K562 (cell line): ENCODE measurements at regions not wholly inside any gene's neighbourhood (a gene's known extent, or its start where the extent isn't known, plus 50 kb on each side); places are given as distances from the start of the nearest gene placed in this dataset.
A peak's percentile ranks its signal among the peaks of the same experiment; 100 is the strongest.

Experiments
- CBX3 ChIP-seq, 2 experiments: IDR thresholded peaks; 1 replicate in 1 of 2; 2 replicates in 1 of 2; pipeline ENCODE4 v1.6.1; 2012; ENCODE audit warnings: inconsistent platforms in 2 of 2, low read length in 2 of 2, borderline replicate concordance in 1 of 2, control low read depth in 1 of 2
- CREB3 ChIP-seq: fragments of 450-650 bp; conservative IDR thresholded peaks from 2 replicates; pipeline ENCODE4 v1.6.1; 2016; ENCODE audit warnings: missing genetic modification characterization, low read depth, mild to moderate bottlenecking, missing compliant biosample characterization, moderate library complexity
- CREM ChIP-seq: IDR thresholded peaks from 2 replicates; pipeline ENCODE4 v1.6.1; 2014; ENCODE audit warnings: antibody characterized with exemption, low read depth
- CTCF ChIP-seq, 3 experiments: IDR thresholded peaks in 2 of 3; conservative IDR thresholded peaks in 1 of 3; 2 replicates each; pipeline ENCODE4 v1.5.1; 2011 to 2012; ENCODE audit warnings: low read length in 3 of 3, mild to moderate bottlenecking in 3 of 3, control low read depth in 2 of 3, improper control_type of control experiment in 1 of 3, inconsistent platforms in 1 of 3, low read depth in 1 of 3, mixed read lengths in 1 of 3, moderate library complexity in 1 of 3; ENCODE audit not compliant: insufficient read depth in 2 of 3
- CUX1 ChIP-seq: fragments of 200-800 bp; sonication (Bioruptor generic); IDR thresholded peaks from 2 replicates; pipeline ENCODE4 v1.6.1; 2016; ENCODE audit warnings: missing genetic modification characterization, missing compliant biosample characterization
- DIDO1 ChIP-seq: fragments of 450-650 bp; IDR thresholded peaks from 2 replicates; pipeline ENCODE4 v1.6.1; 2016; ENCODE audit warnings: low read depth, missing biosample characterization, missing genetic modification characterization
- EZH2 ChIP-seq: IDR thresholded peaks from 2 replicates; pipeline ENCODE4 v1.6.1; 2012; ENCODE audit warnings: low read depth, mild to moderate bottlenecking, inconsistent platforms, low read length, borderline replicate concordance
- GATAD2A ChIP-seq: fragments of 450-650 bp; IDR thresholded peaks from 2 replicates; pipeline ENCODE4 v1.6.1; 2017
- HEY1 ChIP-seq: fragments of 250-450 bp; sonication (Bioruptor Pico); IDR thresholded peaks from 2 replicates; pipeline ENCODE4 v1.5.0; 2020; ENCODE audit warnings: mild to moderate bottlenecking, moderate library complexity, borderline replicate concordance
- ID3 ChIP-seq, 2 experiments: fragments of 250-450 bp in 1 of 2; fragments of 450-650 bp in 1 of 2; sonication (Bioruptor Pico) in 1 of 2; IDR thresholded peaks; 2 replicates each; pipeline versions ENCODE4 v1.6.1 to v1.8.0; 2016 to 2021; ENCODE audit warnings: mild to moderate bottlenecking in 2 of 2, moderate library complexity in 2 of 2, missing compliant biosample characterization in 1 of 2, missing genetic modification characterization in 1 of 2
- KLF16 ChIP-seq: IDR thresholded peaks from 2 replicates; pipeline ENCODE4 v1.6.1; 2016; ENCODE audit warnings: antibody characterized with exemption
- NCOR1 ChIP-seq: fragments of 450-650 bp; IDR thresholded peaks from 2 replicates; pipeline ENCODE4 v1.6.1; 2016; ENCODE audit warnings: mild to moderate bottlenecking, moderate library complexity
- PURB ChIP-seq: sonication (generic); formaldehyde crosslinking; IDR thresholded peaks from 2 replicates; pipeline ENCODE4 v1.9.0; 2021; ENCODE audit warnings: low read depth, mild to moderate bottlenecking, missing genetic modification reagents
- SRF ChIP-seq, 2 experiments: fragments of 250-450, 450-650 bp in 1 of 2; sonication (Bioruptor Pico) in 1 of 2; sonication (generic) in 1 of 2; formaldehyde crosslinking; IDR thresholded peaks; 2 replicates each; pipeline versions ENCODE4 v1.5.0 to v1.5.1; 2020 to 2022; ENCODE audit warnings: mild to moderate bottlenecking in 1 of 2, missing genetic modification reagents in 1 of 2
- STAG1 ChIP-seq: sonication (generic); formaldehyde crosslinking; IDR thresholded peaks from 2 replicates; pipeline ENCODE4 v1.5.0; 2020; ENCODE audit warnings: missing genetic modification reagents, borderline replicate concordance
- USF1 ChIP-seq: sonication (generic); formaldehyde crosslinking; IDR thresholded peaks from 2 replicates; pipeline ENCODE4 v1.9.0; 2022; ENCODE audit warnings: mild to moderate bottlenecking, missing genetic modification reagents
- ZFP36 ChIP-seq: fragments of 150-350 bp; IDR thresholded peaks from 2 replicates; pipeline ENCODE4 v1.6.1; 2018; ENCODE audit warnings: low read length, low read depth; ENCODE audit not compliant: partially characterized antibody
- ZNF146 ChIP-seq: IDR thresholded peaks from one replicate; pipeline ENCODE4 v1.6.1; 2018; ENCODE audit warnings: missing compliant biosample characterization; ENCODE audit not compliant: unreplicated experiment
- ZNF41 ChIP-seq: fragments of 250-450 bp; sonication (Bioruptor Pico); conservative IDR thresholded peaks from 2 replicates; pipeline ENCODE4 v1.4.0; 2020; ENCODE audit warnings: mild to moderate bottlenecking

- TF ChIP-seq CUX1: no peak
- no peak for TF ChIP-seq SRF (CRISPR knock-in tag; IDR thresholded peaks at IDR 0.05)
- TF ChIP-seq CTCF (IDR thresholded peaks at IDR 0.05 in 2 of 3, conservative IDR thresholded peaks at IDR 0.05 in 1 of 3; ENCODE audit: insufficient read depth in 2 of 3, low read depth in 1 of 3, low read length in 3 of 3): peak; percentile 64 to 85 (median 74)
- no peak for TF ChIP-seq ZFP36
- no peak for TF ChIP-seq CREM
- TF ChIP-seq NCOR1: no peak
- TF ChIP-seq STAG1: peak; percentile 33; the same call in 1 of the 2 replicates
- TF ChIP-seq KLF16: no peak
- TF ChIP-seq ID3 (CRISPR knock-in tag; IDR thresholded peaks at IDR 0.05): no peak
- no peak for TF ChIP-seq ID3 (tag; IDR thresholded peaks at IDR 0.05)
- TF ChIP-seq ZNF146: no peak
- TF ChIP-seq DIDO1 (tag): no peak
- no peak for TF ChIP-seq CREB3 (tag)
- no peak for TF ChIP-seq HEY1 (CRISPR knock-in tag)
- TF ChIP-seq CBX3 (IDR thresholded peaks at IDR 0.05; ENCODE audit: borderline replicate concordance in 1 of 2, low read length in 2 of 2): no peak
- no peak for TF ChIP-seq EZH2
- no peak for TF ChIP-seq USF1
- TF ChIP-seq GATAD2A: no peak
- no peak for TF ChIP-seq PURB (CRISPR knock-in tag)
- TF ChIP-seq ZNF41 (CRISPR knock-in tag): no peak
Observed at GRCh38 chr19:28878862-28879566, 333.9 kb downstream of the UQCRFS1 start (continued).
